Endothelial cell of umbilical vein (primary cell): ENCODE measurements at regions not wholly inside any gene's neighbourhood (a gene's known extent, or its start where the extent isn't known, plus 50 kb on each side); places are given as distances from the start of the nearest gene placed in this dataset.

ENCODE experiments used
- BruUV-seq: library from RNA; stranded (reverse); fragments of 400-500 nt; replicated peaks from 2 replicates; lab custom pipeline; 2021; lab: Mats Ljungman, UMichigan
- CTCF ChIA-PET: fragments of 300-600, 350-600 bp; sonication (Branson Sonifier 250); formaldehyde crosslinking; loops from one replicate; lab custom pipeline; 2021; ENCODE audit warnings: antibody characterized with exemption, inconsistent platforms; lab: Charles Lee
- POLR2A ChIA-PET: fragments of 300-600, 350-600 bp; sonication (Branson Sonifier 250); formaldehyde crosslinking; loops from one replicate; lab custom pipeline; 2021; ENCODE audit warnings: antibody characterized with exemption, inconsistent platforms; lab: Charles Lee
- DNase-seq: peaks from one replicate; pipeline ENCODE4 v3.0.0-alpha.2; 2011; ENCODE audit warnings: low read depth, low spot score
- FAIRE-seq: peaks from 2 replicates; lab custom pipeline; 2011; peaks lifted over from hg19 to GRCh38; lab: Jason Lieb, UNC
- H2AFZ ChIP-seq: 2 replicates; pipeline ENCODE4 v1.6.0; 2012; ENCODE audit warnings: low read depth, low read length, control low read depth, inconsistent platforms
- H3K27ac ChIP-seq: 2 replicates; pipeline ENCODE4 v1.5.1; 2011; ENCODE audit warnings: low read depth, mild to moderate bottlenecking, control low read depth, low read length, moderate library complexity; ENCODE audit not compliant: insufficient read depth
- H3K27me3 ChIP-seq, 2 experiments: 2 replicates each; pipeline versions ENCODE4 v1.6.0 to v1.6.1; 2011; ENCODE audit warnings: low read length in 2 of 2, mixed read lengths in 1 of 2; ENCODE audit not compliant: control insufficient read depth in 2 of 2, insufficient read depth in 2 of 2
- H3K36me3 ChIP-seq, 2 experiments: 2 replicates in 1 of 2; 3 replicates in 1 of 2; pipeline ENCODE4 v1.5.1; 2011; ENCODE audit warnings: low read length in 2 of 2, mild to moderate bottlenecking in 1 of 2, moderate library complexity in 1 of 2; ENCODE audit not compliant: control insufficient read depth in 2 of 2, insufficient read depth in 2 of 2; ENCODE audit errors: extremely low read depth in 1 of 2
- H3K4me1 ChIP-seq: 3 replicates; pipeline ENCODE4 v1.5.1; 2011; ENCODE audit warnings: mild to moderate bottlenecking, low read length; ENCODE audit not compliant: control insufficient read depth, insufficient read depth; ENCODE audit errors: extremely low read depth
- H3K4me2 ChIP-seq: 2 replicates; pipeline ENCODE4 v1.6.1; 2011; ENCODE audit warnings: low read length, control low read depth, mixed read lengths; ENCODE audit not compliant: insufficient read depth
- H3K4me3 ChIP-seq, 3 experiments: fragments of 200-600 bp in 1 of 3; sonication (generic), shearing (Covaris generic) in 1 of 3; replicated peaks in 1 of 3; 2 replicates each; pipeline ENCODE4 v1.5.1; 2011 to 2016; ENCODE audit warnings: control low read depth in 3 of 3, low read length in 3 of 3, mild to moderate bottlenecking in 2 of 3, inconsistent platforms in 1 of 3, low read depth in 1 of 3, moderate library complexity in 1 of 3; ENCODE audit not compliant: insufficient read depth in 1 of 3
- H3K79me2 ChIP-seq: 2 replicates; pipeline ENCODE4 v1.6.0; 2012; ENCODE audit warnings: low read length, inconsistent platforms; ENCODE audit not compliant: control insufficient read depth, insufficient read depth
- H3K9ac ChIP-seq: replicated peaks from 2 replicates; pipeline ENCODE3; 2011; ENCODE audit warnings: low read length, control low read depth; ENCODE audit not compliant: insufficient read depth; ENCODE audit errors: extremely low read depth
- H3K9me1 ChIP-seq: replicated peaks from 3 replicates; pipeline ENCODE4 v1.6.0; 2011; ENCODE audit warnings: mild to moderate bottlenecking, low read length; ENCODE audit not compliant: control insufficient read depth, insufficient read depth; ENCODE audit errors: extremely low read depth
- H3K9me3 ChIP-seq: replicated peaks from 2 replicates; pipeline ENCODE4 v1.5.1; 2012; ENCODE audit warnings: low read length, inconsistent platforms; ENCODE audit not compliant: control insufficient read depth, insufficient read depth
- H4K20me1 ChIP-seq: replicated peaks from 2 replicates; pipeline ENCODE3; 2011; ENCODE audit warnings: mild to moderate bottlenecking, low read length; ENCODE audit not compliant: control insufficient read depth, insufficient read depth; ENCODE audit errors: extremely low read depth
- CTCF ChIP-seq, 2 donors: IDR thresholded peaks; 1 replicate in 1 of 2; 2 replicates in 1 of 2; pipeline ENCODE4 v1.5.1; 2011; ENCODE audit warnings: low read length in 2 of 2, mild to moderate bottlenecking in 2 of 2, moderate library complexity in 2 of 2, control low read depth in 1 of 2, inconsistent platforms in 1 of 2, low read depth in 1 of 2; ENCODE audit not compliant: insufficient read depth in 1 of 2; ENCODE audit errors: extremely low read depth in 1 of 2
- EZH2 ChIP-seq: IDR thresholded peaks from 2 replicates; pipeline ENCODE4 v1.6.1; 2012; ENCODE audit warnings: borderline replicate concordance, low read depth, mild to moderate bottlenecking, moderate library complexity, low read length, inconsistent platforms; ENCODE audit not compliant: severe bottlenecking
- FOS ChIP-seq: IDR thresholded peaks from 2 replicates; pipeline ENCODE4 v1.6.1; 2011; ENCODE audit warnings: mild to moderate bottlenecking, low read length, moderate library complexity, borderline replicate concordance; ENCODE audit not compliant: insufficient read depth
- GATA2 ChIP-seq: IDR thresholded peaks from 2 replicates; pipeline ENCODE4 v1.7.0; 2011; ENCODE audit warnings: low read depth, mild to moderate bottlenecking, moderate library complexity, mixed read lengths, low read length; ENCODE audit not compliant: insufficient read length, insufficient read depth
- JUN ChIP-seq: IDR thresholded peaks from 2 replicates; pipeline ENCODE4 v1.6.1; 2011; ENCODE audit warnings: borderline replicate concordance, low read depth; ENCODE audit not compliant: insufficient read length, insufficient read depth
- MYC ChIP-seq: IDR thresholded peaks from one replicate; pipeline ENCODE4 v1.6.1; 2011; ENCODE audit warnings: mild to moderate bottlenecking, low read depth, low read length
- POLR2A ChIP-seq: IDR thresholded peaks from 2 replicates; pipeline ENCODE4 v1.6.1; 2012; ENCODE audit warnings: low read depth, mild to moderate bottlenecking, control low read depth, low read length
- POLR2AphosphoS5 ChIP-seq: IDR thresholded peaks from 2 replicates; pipeline ENCODE4 v1.6.1; 2012; ENCODE audit warnings: low read depth, mild to moderate bottlenecking, control low read depth, low read length, moderate library complexity; ENCODE audit not compliant: insufficient read depth
- dilution Hi-C: fragments of 300-500 bp; cut with MboI; formaldehyde crosslinking; loops from one replicate; pipeline ENCODE4 v1.15.0; 2019; ENCODE audit warnings: low sequenced_read_pairs; ENCODE audit not compliant: extremely low pct_ligation_motif_present
- intact Hi-C: fragments of 100-400 bp; cut with micrococcal nuclease; formaldehyde crosslinking; loops from one replicate; pipeline ENCODE4 v1.10.0; 2022
- TF ChIP-seq, protein P1 (sequence below): IDR thresholded peaks from 2 replicates; pipeline ENCODE4 v1.6.1; 2011; ENCODE audit not compliant: insufficient read depth, insufficient read length

GRCh38 chr16:55976815-55977214, 101.6 kb upstream of the CES5A start:
- no peak for FAIRE-seq
- no peak overlapping the region for H2AFZ ChIP-seq
- H3K9me1 ChIP-seq = no peaks in the 10 kb centered on the region
- intact Hi-C loops = no loop called here
- dilution Hi-C loops = no loop called here
- DNase-seq = no peak
- no peaks in the 10 kb centered on the region for H3K9me3 ChIP-seq
- H3K9ac ChIP-seq = no peak overlapping the region
- no peak overlapping the region for H3K4me2 ChIP-seq
- H3K4me1 ChIP-seq = no peaks in the 10 kb centered on the region
- no peaks in the 10 kb centered on the region for H4K20me1 ChIP-seq
- ChIA-PET CTCF (no interaction called here), POLR2A (no interaction called here)
- no peak overlapping the region for H3K27ac ChIP-seq
- BruUV-seq = no TSS peak
- TF ChIP-seq GATA2 = no peak
- no peak for TF ChIP-seq FOS
- no peak for TF ChIP-seq MYC
- no peak for TF ChIP-seq JUN
- TF ChIP-seq EZH2 = no peak
- no peak for TF ChIP-seq CTCF (IDR thresholded peaks at IDR 0.05; ENCODE audit: extremely low read depth in 1 of 2, insufficient read depth in 1 of 2, low read depth in 1 of 2, low read length in 2 of 2)
- no peak for TF ChIP-seq POLR2A
- TF ChIP-seq, protein P1, sequence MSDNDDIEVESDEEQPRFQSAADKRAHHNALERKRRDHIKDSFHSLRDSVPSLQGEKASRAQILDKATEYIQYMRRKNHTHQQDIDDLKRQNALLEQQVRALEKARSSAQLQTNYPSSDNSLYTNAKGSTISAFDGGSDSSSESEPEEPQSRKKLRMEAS = no peak
- TF ChIP-seq POLR2AphosphoS5 = no peak
- no peaks in the 10 kb centered on the region for H3K79me2 ChIP-seq
- H3K36me3 ChIP-seq = no peaks in the 10 kb centered on the region
- H3K4me3 ChIP-seq = no peak overlapping the region
- H3K27me3 ChIP-seq = no peaks in the 10 kb centered on the region
